CD1c-positive myeloid dendritic cell (primary cell): ENCODE measurements at regions not wholly inside any gene's neighbourhood (a gene's known extent, or its start where the extent isn't known, plus 50 kb on each side); places are given as distances from the start of the nearest gene placed in this dataset.
A peak's percentile ranks its signal among the peaks of the same experiment; 100 is the strongest.

Source experiments
- DNase-seq: peaks from one replicate; pipeline ENCODE4 v3.0.0-alpha.2; 2016; ENCODE audit errors: extremely low spot score

GRCh38 chr18:77517901-77518300 lies 268.3 kb downstream of the GALR1 start:
- DNase-seq = no peak

- DNase-seq = no peak
Measured at GRCh38 chr18:77520767-77521166, 271.1 kb downstream of the GALR1 start.

- no peak for DNase-seq
Measured at GRCh38 chr18:77522051-77522675, 272.5 kb downstream of the GALR1 start.

GRCh38 chr18:77524909-77525308 lies 275.3 kb downstream of the GALR1 start:
- no peak for DNase-seq

GRCh38 chr18:77526962-77527361 lies 277.3 kb downstream of the GALR1 start:
- DNase-seq = no peak

- peak; percentile 20 for DNase-seq
Measured at GRCh38 chr18:77528872-77529271, 279.2 kb downstream of the GALR1 start.

GRCh38 chr18:77529492-77530176 lies 280.0 kb downstream of the GALR1 start:
- DNase-seq = no peak

GRCh38 chr18:77530732-77531131 lies 281.1 kb downstream of the GALR1 start:
- no peak for DNase-seq

GRCh38 chr18:77539860-77540259 lies 290.2 kb downstream of the GALR1 start:
- no peak for DNase-seq

GRCh38 chr18:77544792-77545191 lies 295.1 kb downstream of the GALR1 start:
- DNase-seq = no peak

GRCh38 chr18:77547757-77548156 lies 298.1 kb downstream of the GALR1 start:
- no peak for DNase-seq

GRCh38 chr18:77548790-77549420 lies 299.3 kb downstream of the GALR1 start:
- DNase-seq = no peak

- DNase-seq = no peak
Measured at GRCh38 chr18:77550625-77551024, 301.0 kb downstream of the GALR1 start.

GRCh38 chr18:77551055-77551454 lies 301.4 kb downstream of the GALR1 start:
- DNase-seq = no peak

GRCh38 chr18:77552945-77553344 lies 303.3 kb downstream of the GALR1 start:
- DNase-seq = no peak

GRCh38 chr18:77554061-77554460 lies 304.4 kb downstream of the GALR1 start:
- no peak for DNase-seq

- DNase-seq = no peak
Measured at GRCh38 chr18:77557046-77557587, 307.5 kb downstream of the GALR1 start.

GRCh38 chr18:77559274-77559910 lies 309.7 kb downstream of the GALR1 start:
- no peak for DNase-seq

GRCh38 chr18:77560341-77560992 lies 310.8 kb downstream of the GALR1 start:
- no peak for DNase-seq

- DNase-seq = no peak
Measured at GRCh38 chr18:77566604-77567003, 317.0 kb downstream of the GALR1 start.

- no peak for DNase-seq
Measured at GRCh38 chr18:77567205-77567604, 317.6 kb downstream of the GALR1 start.

- DNase-seq = no peak
Measured at GRCh38 chr18:77571743-77572142, 322.1 kb downstream of the GALR1 start.
